ENCODE measurements at regions not wholly inside any gene's neighbourhood (a gene's known extent, or its start where the extent isn't known, plus 50 kb on each side); places are given as distances from the start of the nearest gene placed in this dataset.

GRCh38 chr4:117311215-117311614 is 225.8 kb upstream of the TRAM1L1 start:
- DNase-seq (ENCODE audit: missing footprints), result no peak
- intact Hi-C loops (cut with DNase I), result no loop called here

GRCh38 chr4:117311989-117312388 is 226.6 kb upstream of the TRAM1L1 start:
- intact Hi-C loops (cut with DNase I), result no loop called here
- DNase-seq (ENCODE audit: missing footprints) (no peak), ATAC-seq (no peak)

More at GRCh38 chr4:117311215-117311614, 225.8 kb upstream of the TRAM1L1 start:
- no peak for ATAC-seq

- intact Hi-C loops (cut with DNase I), result no loop called here
- no peak for DNase-seq (ENCODE audit: missing footprints)
- ATAC-seq, result no peak
Measured at GRCh38 chr4:117324851-117325491, 239.6 kb upstream of the TRAM1L1 start.

GRCh38 chr4:117326091-117326490 is 240.7 kb upstream of the TRAM1L1 start:
- ATAC-seq, result no peak
- no peak for DNase-seq (ENCODE audit: missing footprints)
- intact Hi-C loops (cut with DNase I), result no loop called here

GRCh38 chr4:117327491-117327890 is 242.1 kb upstream of the TRAM1L1 start:
- no peak for ATAC-seq

GRCh38 chr4:117328333-117328732 is 243.0 kb upstream of the TRAM1L1 start:
- no peak for ATAC-seq

More at GRCh38 chr4:117327491-117327890, 242.1 kb upstream of the TRAM1L1 start:
- DNase-seq (ENCODE audit: missing footprints), result no peak
- intact Hi-C loops (cut with DNase I), result no loop called here

GRCh38 chr4:117331817-117332216 is 246.4 kb upstream of the TRAM1L1 start:
- intact Hi-C loops (cut with DNase I), result no loop called here

More at GRCh38 chr4:117328333-117328732, 243.0 kb upstream of the TRAM1L1 start:
- intact Hi-C loops (cut with DNase I), result no loop called here
- no peak for DNase-seq (ENCODE audit: missing footprints)

GRCh38 chr4:117334451-117335188 is 249.2 kb upstream of the TRAM1L1 start:
- ATAC-seq, result no peak
- no peak for DNase-seq (ENCODE audit: missing footprints)
- intact Hi-C loops (cut with DNase I), result no loop called here

More at GRCh38 chr4:117331817-117332216, 246.4 kb upstream of the TRAM1L1 start:
- DNase-seq (ENCODE audit: missing footprints) (no peak), ATAC-seq (no peak)

- ATAC-seq, result no peak
- intact Hi-C loops (cut with DNase I), result no loop called here
- DNase-seq (ENCODE audit: missing footprints), result no peak
Measured at GRCh38 chr4:117357437-117357836, 272.1 kb upstream of the TRAM1L1 start.

- intact Hi-C loops (cut with DNase I), result no loop called here
- DNase-seq (ENCODE audit: missing footprints) (no peak), ATAC-seq (no peak)
Measured at GRCh38 chr4:117357866-117358265, 272.5 kb upstream of the TRAM1L1 start.

GRCh38 chr4:117370944-117371668 is 285.7 kb upstream of the TRAM1L1 start:
- intact Hi-C loops (cut with DNase I), result no loop called here
- ATAC-seq (no peak), DNase-seq (ENCODE audit: missing footprints) (no peak)

- DNase-seq (ENCODE audit: missing footprints), result no peak
- ATAC-seq, result no peak
- intact Hi-C loops (cut with DNase I), result no loop called here
Measured at GRCh38 chr4:117375101-117375500, 289.7 kb upstream of the TRAM1L1 start.

- ATAC-seq (no peak), DNase-seq (ENCODE audit: missing footprints) (no peak)
- intact Hi-C loops (cut with DNase I), result no loop called here
Measured at GRCh38 chr4:117376692-117377091, 291.3 kb upstream of the TRAM1L1 start.

GRCh38 chr4:117378942-117379341 is 293.6 kb upstream of the TRAM1L1 start:
- ATAC-seq (no peak), DNase-seq (ENCODE audit: missing footprints) (no peak)
- intact Hi-C loops (cut with DNase I), result no loop called here

- no peak for DNase-seq (ENCODE audit: missing footprints)
- no peak for ATAC-seq
- intact Hi-C loops (cut with DNase I), result no loop called here
Measured at GRCh38 chr4:117383468-117383867, 298.1 kb upstream of the TRAM1L1 start.

GRCh38 chr4:117385526-117385925 is 300.1 kb upstream of the TRAM1L1 start:
- DNase-seq (ENCODE audit: missing footprints) (no peak), ATAC-seq (no peak)
- intact Hi-C loops (cut with DNase I), result no loop called here

GRCh38 chr4:117387072-117387471 is 301.7 kb upstream of the TRAM1L1 start:
- DNase-seq (ENCODE audit: missing footprints) (no peak), ATAC-seq (no peak)
- intact Hi-C loops (cut with DNase I), result no loop called here

- intact Hi-C loops (cut with DNase I), result no loop called here
- DNase-seq (ENCODE audit: missing footprints), result no peak
- ATAC-seq, result no peak
Measured at GRCh38 chr4:117400039-117400835, 314.9 kb upstream of the TRAM1L1 start.

GRCh38 chr4:117412661-117413060 is 327.3 kb upstream of the TRAM1L1 start:
- ATAC-seq (no peak), DNase-seq (ENCODE audit: missing footprints) (no peak)
- intact Hi-C loops (cut with DNase I), result no loop called here
